ENCODE measurements at regions not wholly inside any gene's neighbourhood (a gene's known extent, or its start where the extent isn't known, plus 50 kb on each side); places are given as distances from the start of the nearest gene placed in this dataset.

DNA sequence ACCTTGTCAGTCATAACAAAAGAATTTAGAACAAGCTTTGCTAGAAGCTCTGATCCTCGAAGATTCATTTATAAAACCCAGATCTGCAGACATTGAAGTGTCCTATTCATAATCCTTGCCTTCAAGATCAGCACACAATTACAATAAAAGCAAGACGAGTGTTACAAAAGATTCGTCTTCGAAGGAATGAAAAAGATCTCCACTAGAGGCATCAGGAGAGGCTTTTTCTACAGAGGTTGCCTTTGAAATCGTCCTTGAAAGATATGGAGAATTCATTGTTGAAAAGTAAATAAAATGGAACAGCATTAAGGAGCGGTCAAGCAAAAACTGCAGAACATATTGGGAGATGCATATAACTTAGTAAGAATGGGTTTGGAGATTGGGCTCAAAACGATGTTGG, 146.4 kb downstream of the BMP4 start:
- TF ChIP-seq, protein P1, sequence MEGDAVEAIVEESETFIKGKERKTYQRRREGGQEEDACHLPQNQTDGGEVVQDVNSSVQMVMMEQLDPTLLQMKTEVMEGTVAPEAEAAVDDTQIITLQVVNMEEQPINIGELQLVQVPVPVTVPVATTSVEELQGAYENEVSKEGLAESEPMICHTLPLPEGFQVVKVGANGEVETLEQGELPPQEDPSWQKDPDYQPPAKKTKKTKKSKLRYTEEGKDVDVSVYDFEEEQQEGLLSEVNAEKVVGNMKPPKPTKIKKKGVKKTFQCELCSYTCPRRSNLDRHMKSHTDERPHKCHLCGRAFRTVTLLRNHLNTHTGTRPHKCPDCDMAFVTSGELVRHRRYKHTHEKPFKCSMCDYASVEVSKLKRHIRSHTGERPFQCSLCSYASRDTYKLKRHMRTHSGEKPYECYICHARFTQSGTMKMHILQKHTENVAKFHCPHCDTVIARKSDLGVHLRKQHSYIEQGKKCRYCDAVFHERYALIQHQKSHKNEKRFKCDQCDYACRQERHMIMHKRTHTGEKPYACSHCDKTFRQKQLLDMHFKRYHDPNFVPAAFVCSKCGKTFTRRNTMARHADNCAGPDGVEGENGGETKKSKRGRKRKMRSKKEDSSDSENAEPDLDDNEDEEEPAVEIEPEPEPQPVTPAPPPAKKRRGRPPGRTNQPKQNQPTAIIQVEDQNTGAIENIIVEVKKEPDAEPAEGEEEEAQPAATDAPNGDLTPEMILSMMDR (IDR thresholded peaks at IDR 0.05; ENCODE audit: insufficient read depth, low read length) = no peak
- TF ChIP-seq, protein P2, sequence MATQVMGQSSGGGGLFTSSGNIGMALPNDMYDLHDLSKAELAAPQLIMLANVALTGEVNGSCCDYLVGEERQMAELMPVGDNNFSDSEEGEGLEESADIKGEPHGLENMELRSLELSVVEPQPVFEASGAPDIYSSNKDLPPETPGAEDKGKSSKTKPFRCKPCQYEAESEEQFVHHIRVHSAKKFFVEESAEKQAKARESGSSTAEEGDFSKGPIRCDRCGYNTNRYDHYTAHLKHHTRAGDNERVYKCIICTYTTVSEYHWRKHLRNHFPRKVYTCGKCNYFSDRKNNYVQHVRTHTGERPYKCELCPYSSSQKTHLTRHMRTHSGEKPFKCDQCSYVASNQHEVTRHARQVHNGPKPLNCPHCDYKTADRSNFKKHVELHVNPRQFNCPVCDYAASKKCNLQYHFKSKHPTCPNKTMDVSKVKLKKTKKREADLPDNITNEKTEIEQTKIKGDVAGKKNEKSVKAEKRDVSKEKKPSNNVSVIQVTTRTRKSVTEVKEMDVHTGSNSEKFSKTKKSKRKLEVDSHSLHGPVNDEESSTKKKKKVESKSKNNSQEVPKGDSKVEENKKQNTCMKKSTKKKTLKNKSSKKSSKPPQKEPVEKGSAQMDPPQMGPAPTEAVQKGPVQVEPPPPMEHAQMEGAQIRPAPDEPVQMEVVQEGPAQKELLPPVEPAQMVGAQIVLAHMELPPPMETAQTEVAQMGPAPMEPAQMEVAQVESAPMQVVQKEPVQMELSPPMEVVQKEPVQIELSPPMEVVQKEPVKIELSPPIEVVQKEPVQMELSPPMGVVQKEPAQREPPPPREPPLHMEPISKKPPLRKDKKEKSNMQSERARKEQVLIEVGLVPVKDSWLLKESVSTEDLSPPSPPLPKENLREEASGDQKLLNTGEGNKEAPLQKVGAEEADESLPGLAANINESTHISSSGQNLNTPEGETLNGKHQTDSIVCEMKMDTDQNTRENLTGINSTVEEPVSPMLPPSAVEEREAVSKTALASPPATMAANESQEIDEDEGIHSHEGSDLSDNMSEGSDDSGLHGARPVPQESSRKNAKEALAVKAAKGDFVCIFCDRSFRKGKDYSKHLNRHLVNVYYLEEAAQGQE (IDR thresholded peaks at IDR 0.05; ENCODE audit: insufficient replicate concordance, low read depth) = no peak

Measured in HL-60 (cell line).